Central memory CD4-positive, alpha-beta T cell (primary cell): ENCODE measurements at regions not wholly inside any gene's neighbourhood (a gene's known extent, or its start where the extent isn't known, plus 50 kb on each side); places are given as distances from the start of the nearest gene placed in this dataset.

Experiments
- DNase-seq: peaks from one replicate; pipeline ENCODE4 v3.0.0; 2022

DNA sequence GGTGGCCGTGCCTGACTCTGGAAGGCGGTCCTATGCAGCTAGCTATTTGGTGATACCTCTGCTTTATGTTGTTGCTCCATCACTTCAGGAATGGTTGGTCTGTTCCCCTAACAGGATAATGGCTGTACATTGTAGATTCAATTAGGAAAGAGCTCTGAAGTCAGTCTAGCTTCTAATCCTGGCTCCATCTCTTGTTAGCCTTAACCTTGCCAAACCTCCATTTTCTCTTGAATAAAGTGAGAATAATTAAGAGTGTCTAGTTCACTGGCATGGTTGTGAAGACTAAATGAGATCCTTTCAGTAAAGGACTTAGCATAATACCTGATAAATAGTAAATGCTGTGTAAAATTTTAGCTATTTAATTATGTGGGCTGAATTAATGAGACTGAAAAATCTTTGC, 262.5 kb upstream of the ARHGAP20 start:
- DNase-seq, result no peak

- DNase-seq, result no peak
Measured at GRCh38 chr11:110973401-110973980, 261.3 kb upstream of the ARHGAP20 start.

DNA sequence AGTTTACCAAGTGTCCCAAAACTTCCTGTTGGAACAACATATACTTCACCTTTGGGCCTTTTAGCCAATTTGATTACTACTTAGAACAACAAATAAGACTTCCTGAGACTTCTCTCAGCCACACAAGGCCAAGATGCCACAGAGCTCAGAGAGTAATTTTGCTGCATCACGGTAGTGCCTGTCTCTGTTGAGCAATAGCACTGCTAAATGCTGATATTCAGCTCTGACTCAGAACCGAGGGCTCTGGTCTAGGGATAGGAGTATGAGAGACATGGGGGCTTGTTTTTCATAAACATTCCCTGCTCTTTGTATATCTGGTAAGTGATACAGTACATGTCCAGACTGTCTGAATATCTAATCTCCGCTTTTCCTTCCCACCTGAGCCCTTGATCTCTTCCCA, 260.4 kb upstream of the ARHGAP20 start:
- DNase-seq, result no peak

- DNase-seq, result no peak
Measured at GRCh38 chr11:110972106-110972505, 259.9 kb upstream of the ARHGAP20 start.

DNA sequence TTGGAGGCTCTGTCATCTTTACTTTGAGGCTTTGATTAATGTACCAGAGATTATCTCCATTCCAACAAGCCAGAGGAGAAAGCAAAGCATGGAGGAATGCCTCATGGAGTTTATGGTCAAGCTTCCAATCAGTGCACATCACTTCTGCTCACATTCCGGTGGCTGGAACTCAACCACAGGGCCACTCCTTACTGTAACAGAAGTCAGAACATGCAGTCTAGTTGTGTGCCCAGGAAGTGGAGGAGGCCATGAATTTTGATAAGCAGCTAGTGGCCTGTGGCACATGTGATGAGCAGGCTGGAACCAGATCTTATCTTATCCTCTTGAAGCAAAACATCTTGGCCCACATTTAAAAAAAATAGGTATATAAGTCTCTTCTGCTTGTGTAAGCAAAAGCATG, 258.9 kb upstream of the ARHGAP20 start:
- no peak for DNase-seq

GRCh38 chr11:110968348-110969062, 256.3 kb upstream of the ARHGAP20 start:
- no peak for DNase-seq

DNA sequence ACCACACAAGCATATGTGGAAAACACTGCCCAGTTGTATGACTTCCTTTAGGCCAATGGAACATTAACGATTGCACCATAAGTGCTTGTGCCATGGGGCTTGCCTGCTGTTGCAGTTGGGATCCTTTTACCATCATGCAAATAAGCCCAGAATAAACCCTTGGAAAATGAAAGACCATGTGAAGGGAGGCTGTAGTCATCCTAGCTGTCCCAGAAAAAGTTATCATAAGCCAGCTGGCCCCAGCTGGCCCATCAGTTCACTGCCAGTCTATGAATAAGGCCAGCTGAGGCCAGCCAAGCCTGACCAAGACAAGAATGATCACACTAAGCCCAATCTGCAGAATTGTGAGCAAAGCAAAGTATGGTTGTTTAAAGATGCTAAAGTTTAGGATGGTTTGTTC, 253.9 kb upstream of the ARHGAP20 start:
- no peak for DNase-seq

GRCh38 chr11:110962921-110963320, 250.7 kb upstream of the ARHGAP20 start:
- no peak for DNase-seq

GRCh38 chr11:110960167-110960566, 247.9 kb upstream of the ARHGAP20 start:
- DNase-seq, result no peak

DNA sequence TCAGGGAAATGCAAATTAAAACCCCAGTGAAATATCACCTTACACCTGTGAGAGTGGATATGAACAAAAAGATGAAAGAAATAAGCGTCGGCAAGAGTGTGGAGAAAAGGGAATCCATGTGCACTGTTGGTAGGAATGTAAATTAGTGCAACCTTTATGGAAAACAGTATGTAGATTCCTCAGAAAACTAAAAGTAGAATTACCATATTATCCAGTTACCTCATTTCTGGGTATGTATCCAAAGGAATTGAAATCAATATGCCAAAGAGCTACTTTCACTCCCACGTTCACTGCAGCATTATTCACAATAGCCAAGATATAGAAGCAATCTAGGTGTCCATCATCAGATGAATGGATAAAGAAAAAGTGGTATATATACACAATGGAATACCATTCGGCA, 246.0 kb upstream of the ARHGAP20 start:
- no peak for DNase-seq

- no peak for DNase-seq
Measured at GRCh38 chr11:110955776-110956175, 243.5 kb upstream of the ARHGAP20 start.

GRCh38 chr11:110951950-110952503, 239.8 kb upstream of the ARHGAP20 start:
- no peak for DNase-seq

DNA sequence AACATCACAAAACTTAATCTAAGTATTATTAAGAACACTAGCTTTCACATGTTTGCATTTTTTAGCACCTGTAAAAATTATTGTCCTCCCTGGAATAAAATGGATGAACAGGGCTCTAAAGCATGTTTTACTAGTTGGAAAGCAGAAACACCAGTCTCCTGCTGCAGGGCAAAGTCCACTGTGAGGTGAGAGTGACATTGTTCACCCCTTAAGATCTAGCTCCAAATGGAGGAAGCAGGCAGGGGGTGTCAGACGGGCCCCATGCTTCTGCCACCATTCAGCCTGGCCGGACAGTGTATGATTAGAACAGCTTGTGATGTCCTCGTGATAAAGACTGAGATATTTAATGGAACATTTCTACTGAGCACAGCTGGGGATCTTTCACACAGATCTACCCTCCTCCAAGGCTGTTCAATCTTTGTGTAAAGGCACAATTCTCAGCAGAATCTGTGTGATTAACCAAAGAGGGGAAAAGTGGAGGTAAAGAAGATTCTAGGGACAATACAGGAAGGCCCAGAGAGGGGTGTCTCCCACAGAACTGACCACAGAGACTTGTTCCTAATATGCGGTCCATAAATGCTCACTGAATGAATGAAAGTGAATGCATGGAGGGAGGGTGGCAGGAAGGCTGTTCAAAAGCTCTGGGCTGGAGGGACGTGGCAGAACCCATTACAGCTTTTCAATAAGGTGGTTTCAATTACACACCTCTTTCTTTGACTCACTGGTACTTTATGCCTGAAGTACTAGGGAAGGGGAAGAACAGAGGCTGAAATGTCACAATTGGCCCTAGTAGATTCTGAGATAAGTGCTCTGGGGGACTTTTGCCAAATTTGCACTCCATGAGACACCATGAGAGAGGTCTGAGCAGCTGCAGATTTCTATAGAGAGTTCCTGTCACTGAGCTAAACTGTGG, 239.1 kb upstream of the ARHGAP20 start:
- DNase-seq, result no peak

- DNase-seq, result no peak
Measured at GRCh38 chr11:110948112-110948511, 235.9 kb upstream of the ARHGAP20 start.

GRCh38 chr11:110947096-110947495, 234.9 kb upstream of the ARHGAP20 start:
- no peak for DNase-seq

GRCh38 chr11:110939471-110939870, 227.2 kb upstream of the ARHGAP20 start:
- no peak for DNase-seq

- no peak for DNase-seq
Measured at GRCh38 chr11:110935018-110935640, 222.9 kb upstream of the ARHGAP20 start.

- no peak for DNase-seq
Measured at GRCh38 chr11:110929129-110929528, 216.9 kb upstream of the ARHGAP20 start.

DNA sequence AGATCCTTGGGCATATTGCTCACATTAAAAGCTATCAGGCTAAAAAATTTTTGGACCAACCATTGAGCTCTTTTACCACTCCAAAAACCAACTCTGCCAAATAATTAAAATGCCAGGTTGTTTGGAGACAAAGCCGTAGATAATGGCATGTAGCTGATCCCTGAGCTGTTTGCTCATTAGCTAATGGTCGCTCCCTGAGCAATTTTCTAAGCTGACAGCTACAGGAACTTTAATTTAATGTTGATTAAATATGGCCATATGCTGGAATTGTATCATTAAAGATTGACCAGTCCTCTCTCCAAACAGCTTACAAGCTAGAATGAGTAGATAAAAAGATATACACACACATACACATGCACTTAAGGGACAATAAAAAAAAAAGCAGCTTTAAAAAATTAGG, 216.2 kb upstream of the ARHGAP20 start:
- DNase-seq, result no peak

- DNase-seq, result no peak
Measured at GRCh38 chr11:110921742-110922521, 209.7 kb upstream of the ARHGAP20 start.

- no peak for DNase-seq
Measured at GRCh38 chr11:110919241-110919922, 207.1 kb upstream of the ARHGAP20 start.

GRCh38 chr11:110918351-110918750, 206.1 kb upstream of the ARHGAP20 start:
- DNase-seq, result no peak
